ENCODE measurements at regions not wholly inside any gene's neighbourhood (a gene's known extent, or its start where the extent isn't known, plus 50 kb on each side); places are given as distances from the start of the nearest gene placed in this dataset.

- TF ChIP-seq PHF8 (conservative IDR thresholded peaks at IDR 0.05; ENCODE audit: low read depth, low read length) (no peak), EP300 (IDR thresholded peaks at IDR 0.05; ENCODE audit: borderline replicate concordance in 1 of 2, low read depth in 2 of 2, low read length in 2 of 2) (no peak)
Measured at GRCh38 chr18:56353663-56354260, 284.6 kb downstream of the TXNL1 start (continued).

Data from H1 (cell line).